ENCODE measurements at regions not wholly inside any gene's neighbourhood (a gene's known extent, or its start where the extent isn't known, plus 50 kb on each side); places are given as distances from the start of the nearest gene placed in this dataset.
"Not testable (repeated sequence)": the region's sequence is repeated elsewhere in the genome, so short reads cannot be mapped to it uniquely, and the experiment has no call there.

DNA sequence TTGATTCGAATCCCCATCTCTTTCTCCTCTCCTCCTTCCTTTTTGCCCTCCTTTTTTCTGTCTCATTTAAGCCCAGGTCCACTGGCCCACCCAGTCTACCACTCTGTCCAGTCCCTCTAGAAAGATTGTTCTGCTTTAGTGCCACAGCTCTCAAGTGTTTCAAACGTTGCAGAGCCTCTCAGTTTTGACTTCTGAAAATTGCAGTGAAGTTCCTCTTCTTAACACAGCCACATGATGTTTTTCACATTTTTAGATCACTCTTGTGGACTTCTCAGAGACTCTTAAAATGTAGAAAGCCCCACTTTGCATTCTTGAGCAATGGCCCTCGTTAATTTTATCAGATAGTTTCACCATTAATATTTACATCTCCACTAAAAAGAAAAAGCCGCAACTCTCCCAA lies 253.1 kb downstream of the HAPSTR1 start:
- Histone ChIP-seq H3K9me3 (ENCODE audit: low read length) (peaks cover 6% of the 10 kb centered on the region; the same call in 1 of the 2 replicates), H3K9me2 (replicated peaks; ENCODE audit: insufficient read depth, low read length) (no peaks in the 10 kb centered on the region; the same call in 1 of the 2 replicates), H3K4me1 (ENCODE audit: low read length) (no peaks in the 10 kb centered on the region), H2AFZ (ENCODE audit: low read length) (no peak overlapping the region), H3K9ac (ENCODE audit: low read length) (no peak overlapping the region), H3K4me3 (ENCODE audit: low read length) (no peak overlapping the region), H4K20me1 (ENCODE audit: insufficient read depth, low read depth, low read length) (no peaks in the 10 kb centered on the region), H3K27me3 (ENCODE audit: low read length) (no peaks in the 10 kb centered on the region), H3K4me2 (ENCODE audit: low read depth, low read length, poor library complexity, severe bottlenecking) (no peak overlapping the region), H3K27ac (ENCODE audit: low read length) (no peak overlapping the region), H3K79me2 (ENCODE audit: low read length) (no peaks in the 10 kb centered on the region), H3K36me3 (ENCODE audit: insufficient read depth, low read length) (no peaks in the 10 kb centered on the region)
- DNase-seq, result no peak

DNA sequence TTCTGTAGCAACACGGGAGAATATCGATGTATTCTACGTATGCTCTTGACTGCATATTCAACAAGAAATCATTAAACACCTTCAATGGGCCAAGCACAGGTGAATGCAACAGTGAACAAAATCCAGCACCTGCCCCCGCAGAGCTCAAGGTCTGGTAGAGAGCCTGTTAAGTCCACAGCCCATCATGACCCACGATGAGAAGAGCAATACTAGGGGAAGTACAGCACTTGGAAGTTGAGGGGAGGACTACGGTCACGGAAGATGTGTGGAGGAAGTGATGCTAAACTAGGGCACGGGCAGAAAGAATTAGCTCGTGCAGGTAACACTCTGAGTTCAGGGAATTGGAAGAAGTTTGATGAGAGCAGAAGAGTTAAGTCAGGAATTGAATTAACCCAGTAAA lies 253.6 kb downstream of the HAPSTR1 start:
- H3K4me2 ChIP-seq (ENCODE audit: low read depth, low read length, poor library complexity, severe bottlenecking), result no peak overlapping the region
- no peak overlapping the region for H3K4me3 ChIP-seq (ENCODE audit: low read length)
- no peaks in the 10 kb centered on the region for H3K4me1 ChIP-seq (ENCODE audit: low read length)
- H3K9me3 ChIP-seq (ENCODE audit: low read length), result peaks cover 6% of the 10 kb centered on the region; the same call in 1 of the 2 replicates
- H3K79me2 ChIP-seq (ENCODE audit: low read length), result no peaks in the 10 kb centered on the region
- no peaks in the 10 kb centered on the region for H3K27me3 ChIP-seq (ENCODE audit: low read length)
- no peaks in the 10 kb centered on the region; the same call in 1 of the 2 replicates for H3K9me2 ChIP-seq (replicated peaks; ENCODE audit: insufficient read depth, low read length)
- DNase-seq, result no peak
- no peaks in the 10 kb centered on the region for H4K20me1 ChIP-seq (ENCODE audit: insufficient read depth, low read depth, low read length)
- no peak overlapping the region for H3K9ac ChIP-seq (ENCODE audit: low read length)
- H3K27ac ChIP-seq (ENCODE audit: low read length), result no peak overlapping the region
- no peak overlapping the region for H2AFZ ChIP-seq (ENCODE audit: low read length)
- no peaks in the 10 kb centered on the region for H3K36me3 ChIP-seq (ENCODE audit: insufficient read depth, low read length)

DNA sequence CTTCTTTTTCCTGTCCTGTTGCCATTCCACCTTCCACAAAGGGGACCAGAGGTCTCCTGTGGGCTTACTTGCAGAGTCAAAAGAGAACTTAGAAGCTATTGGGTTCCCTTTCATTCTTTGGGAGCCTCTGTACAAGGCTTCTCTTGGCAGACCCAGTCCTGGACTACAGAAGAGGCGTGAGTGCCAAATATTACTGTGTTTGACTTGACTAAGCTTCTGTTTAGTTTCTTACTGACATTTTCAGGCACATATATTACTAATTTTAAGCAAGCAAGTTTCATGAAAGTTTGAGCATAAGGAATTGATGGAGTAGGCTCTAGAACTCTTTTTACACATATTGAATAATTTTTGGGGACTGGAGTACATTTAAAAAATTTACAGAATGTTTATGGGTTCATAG lies 254.4 kb downstream of the HAPSTR1 start:
- no peaks in the 10 kb centered on the region for H3K36me3 ChIP-seq (ENCODE audit: insufficient read depth, low read length)
- H3K9me2 ChIP-seq (replicated peaks; ENCODE audit: insufficient read depth, low read length), result no peaks in the 10 kb centered on the region; the same call in 1 of the 2 replicates
- H3K9ac ChIP-seq (ENCODE audit: low read length), result no peak overlapping the region
- DNase-seq, result no peak
- no peak overlapping the region for H3K4me2 ChIP-seq (ENCODE audit: low read depth, low read length, poor library complexity, severe bottlenecking)
- no peaks in the 10 kb centered on the region for H4K20me1 ChIP-seq (ENCODE audit: insufficient read depth, low read depth, low read length)
- H3K27ac ChIP-seq (ENCODE audit: low read length), result no peak overlapping the region
- peaks cover 6% of the 10 kb centered on the region; the same call in 1 of the 2 replicates for H3K9me3 ChIP-seq (ENCODE audit: low read length)
- H3K79me2 ChIP-seq (ENCODE audit: low read length), result no peaks in the 10 kb centered on the region
- no peaks in the 10 kb centered on the region for H3K27me3 ChIP-seq (ENCODE audit: low read length)
- H3K4me1 ChIP-seq (ENCODE audit: low read length), result no peaks in the 10 kb centered on the region
- H3K4me3 ChIP-seq (ENCODE audit: low read length), result no peak overlapping the region
- H2AFZ ChIP-seq (ENCODE audit: low read length), result no peak overlapping the region

DNA sequence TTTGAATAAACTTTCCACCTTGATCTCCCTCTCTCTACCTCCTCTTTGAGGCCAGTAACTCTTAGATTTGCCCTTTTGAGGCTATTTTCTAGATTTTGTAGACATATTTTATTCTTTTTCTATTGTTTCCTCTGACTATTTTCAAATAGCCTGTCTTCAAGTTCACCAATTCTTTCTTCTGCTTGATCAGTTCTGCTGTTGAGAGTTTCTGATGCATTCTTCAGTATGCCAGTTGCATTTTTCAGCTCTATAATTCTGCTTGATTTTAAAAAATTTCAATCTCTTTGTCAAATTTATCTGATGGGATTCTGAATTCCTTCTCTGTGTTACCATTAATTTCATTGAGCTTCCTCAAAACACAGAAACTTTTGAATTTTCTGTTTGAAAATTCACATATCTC lies 257.5 kb downstream of the HAPSTR1 start:
- Histone ChIP-seq H3K36me3 (ENCODE audit: insufficient read depth, low read length) (no peaks in the 10 kb centered on the region), H3K9me3 (ENCODE audit: low read length) (peaks cover 6% of the 10 kb centered on the region; the same call in 1 of the 2 replicates), H3K9ac (ENCODE audit: low read length) (no peak overlapping the region), H2AFZ (ENCODE audit: low read length) (no peak overlapping the region), H3K4me2 (ENCODE audit: low read depth, low read length, poor library complexity, severe bottlenecking) (no peak overlapping the region), H4K20me1 (ENCODE audit: insufficient read depth, low read depth, low read length) (no peaks in the 10 kb centered on the region), H3K79me2 (ENCODE audit: low read length) (no peaks in the 10 kb centered on the region), H3K4me1 (ENCODE audit: low read length) (peaks cover 4% of the 10 kb centered on the region; the same call in 1 of the 2 replicates), H3K9me2 (replicated peaks; ENCODE audit: insufficient read depth, low read length) (no peaks in the 10 kb centered on the region; the same call in 1 of the 2 replicates), H3K27me3 (ENCODE audit: low read length) (no peaks in the 10 kb centered on the region), H3K4me3 (ENCODE audit: low read length) (no peak overlapping the region), H3K27ac (ENCODE audit: low read length) (no peak overlapping the region)
- DNase-seq, result no peak

DNA sequence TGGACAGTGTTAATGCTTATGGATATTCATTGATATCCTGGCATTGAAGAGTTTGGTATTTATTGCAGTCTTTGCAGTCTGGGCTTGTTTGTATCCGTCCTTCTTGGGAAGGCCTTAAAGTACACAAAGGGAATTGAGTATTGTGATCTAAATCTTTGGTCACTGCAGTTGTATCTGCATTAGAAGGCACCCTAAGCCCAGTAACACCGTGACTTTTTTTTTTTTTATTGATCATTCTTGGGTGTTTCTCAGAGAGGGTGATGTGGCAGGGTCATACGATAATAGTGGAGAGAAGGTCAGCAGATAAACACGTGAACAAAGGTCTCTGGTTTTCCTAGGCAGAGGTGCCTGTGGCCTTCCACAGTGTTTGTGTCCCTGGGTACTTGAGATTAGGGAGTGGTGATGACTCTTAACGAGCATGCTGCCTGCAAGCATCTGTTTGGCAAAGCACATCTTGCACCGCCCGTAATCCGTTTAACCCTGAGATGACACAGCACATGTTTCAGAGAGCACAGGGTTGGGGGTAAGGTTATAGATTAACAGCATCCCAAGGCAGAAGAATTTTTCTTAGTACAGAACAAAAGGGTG lies 258.0 kb downstream of the HAPSTR1 start:
- H3K4me2 ChIP-seq (ENCODE audit: low read depth, low read length, poor library complexity, severe bottlenecking); H2AFZ ChIP-seq (ENCODE audit: low read length); DNase-seq; H4K20me1 ChIP-seq (ENCODE audit: insufficient read depth, low read depth, low read length); H3K27me3 ChIP-seq (ENCODE audit: low read length); H3K9me2 ChIP-seq (replicated peaks; ENCODE audit: insufficient read depth, low read length); H3K36me3 ChIP-seq (ENCODE audit: insufficient read depth, low read length); H3K79me2 ChIP-seq (ENCODE audit: low read length); H3K27ac ChIP-seq (ENCODE audit: low read length); H3K9ac ChIP-seq (ENCODE audit: low read length); H3K4me3 ChIP-seq (ENCODE audit: low read length); H3K9me3 ChIP-seq (ENCODE audit: low read length); H3K4me1 ChIP-seq (ENCODE audit: low read length): not testable (repeated sequence)

DNA sequence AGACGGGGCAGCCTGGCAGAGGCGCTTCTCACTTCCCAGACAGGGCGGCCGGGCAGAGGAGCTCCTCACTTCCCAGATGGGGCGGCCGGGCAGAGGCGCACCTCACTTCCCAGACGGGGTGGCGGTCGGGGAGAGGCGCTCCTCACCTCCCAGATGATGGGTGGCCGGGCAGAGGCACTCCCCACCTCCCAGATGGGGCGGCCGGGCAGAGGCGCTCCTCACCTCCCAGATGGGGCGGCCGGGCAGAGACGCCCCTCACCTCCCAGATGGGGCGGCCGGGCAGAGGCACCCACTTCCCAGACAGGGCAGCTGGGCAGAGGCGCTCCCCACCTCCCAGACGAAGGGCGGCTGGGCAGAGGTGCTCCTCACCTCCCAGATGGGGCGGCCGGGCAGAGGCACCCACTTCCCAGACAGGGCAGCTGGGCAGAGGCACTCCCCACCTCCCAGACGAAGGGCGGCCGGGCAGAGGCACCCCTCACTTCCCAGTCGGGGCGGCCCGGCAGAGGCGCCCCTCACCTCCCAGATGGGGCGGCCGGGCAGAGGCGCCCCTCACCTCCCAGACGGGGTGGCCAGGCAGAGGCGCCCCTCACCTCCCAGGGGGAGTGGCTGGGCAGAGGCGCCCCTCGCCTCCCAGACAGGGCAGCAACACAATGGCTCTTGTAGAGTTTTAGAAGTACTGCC lies 258.8 kb downstream of the HAPSTR1 start:
- not testable (repeated sequence) for H3K36me3 ChIP-seq (ENCODE audit: insufficient read depth, low read length); H3K79me2 ChIP-seq (ENCODE audit: low read length); H3K9me2 ChIP-seq (replicated peaks; ENCODE audit: insufficient read depth, low read length); H2AFZ ChIP-seq (ENCODE audit: low read length); H3K9me3 ChIP-seq (ENCODE audit: low read length); H3K4me2 ChIP-seq (ENCODE audit: low read depth, low read length, poor library complexity, severe bottlenecking); DNase-seq; H3K9ac ChIP-seq (ENCODE audit: low read length); H4K20me1 ChIP-seq (ENCODE audit: insufficient read depth, low read depth, low read length); H3K27me3 ChIP-seq (ENCODE audit: low read length); H3K4me1 ChIP-seq (ENCODE audit: low read length); H3K27ac ChIP-seq (ENCODE audit: low read length); H3K4me3 ChIP-seq (ENCODE audit: low read length)

DNA sequence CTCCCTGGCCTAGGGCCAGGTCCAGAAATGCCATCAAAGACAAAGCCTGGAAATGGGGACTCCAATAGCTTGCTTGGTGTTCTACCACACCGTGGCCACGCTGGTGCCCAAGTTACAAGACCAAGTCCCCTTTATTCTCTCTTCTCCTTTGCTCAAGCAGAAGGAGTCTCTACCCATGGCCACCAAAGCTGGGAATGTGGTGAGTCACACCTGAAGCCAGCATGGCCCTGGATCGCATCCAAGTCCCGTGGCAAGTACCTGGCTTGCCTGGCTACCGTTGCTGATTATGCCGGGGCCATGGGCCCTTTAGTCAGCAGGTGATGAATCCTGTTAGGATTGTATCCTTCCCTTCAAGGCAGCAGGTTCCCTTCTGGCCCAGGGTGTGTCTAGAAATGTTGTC lies 260.0 kb downstream of the HAPSTR1 start:
- no peak overlapping the region for H3K9ac ChIP-seq (ENCODE audit: low read length)
- H3K9me3 ChIP-seq (ENCODE audit: low read length), result peaks cover 6% of the 10 kb centered on the region; the same call in 1 of the 2 replicates
- H3K9me2 ChIP-seq (replicated peaks; ENCODE audit: insufficient read depth, low read length), result no peaks in the 10 kb centered on the region; the same call in 1 of the 2 replicates
- H3K4me3 ChIP-seq (ENCODE audit: low read length), result no peak overlapping the region
- no peak overlapping the region for H3K27ac ChIP-seq (ENCODE audit: low read length)
- no peaks in the 10 kb centered on the region for H3K36me3 ChIP-seq (ENCODE audit: insufficient read depth, low read length)
- peaks cover 4% of the 10 kb centered on the region; the same call in 1 of the 2 replicates for H3K4me1 ChIP-seq (ENCODE audit: low read length)
- no peaks in the 10 kb centered on the region for H3K79me2 ChIP-seq (ENCODE audit: low read length)
- no peak for DNase-seq
- H3K27me3 ChIP-seq (ENCODE audit: low read length), result no peaks in the 10 kb centered on the region
- H4K20me1 ChIP-seq (ENCODE audit: insufficient read depth, low read depth, low read length), result no peaks in the 10 kb centered on the region
- no peak overlapping the region for H2AFZ ChIP-seq (ENCODE audit: low read length)
- H3K4me2 ChIP-seq (ENCODE audit: low read depth, low read length, poor library complexity, severe bottlenecking), result no peak overlapping the region

DNA sequence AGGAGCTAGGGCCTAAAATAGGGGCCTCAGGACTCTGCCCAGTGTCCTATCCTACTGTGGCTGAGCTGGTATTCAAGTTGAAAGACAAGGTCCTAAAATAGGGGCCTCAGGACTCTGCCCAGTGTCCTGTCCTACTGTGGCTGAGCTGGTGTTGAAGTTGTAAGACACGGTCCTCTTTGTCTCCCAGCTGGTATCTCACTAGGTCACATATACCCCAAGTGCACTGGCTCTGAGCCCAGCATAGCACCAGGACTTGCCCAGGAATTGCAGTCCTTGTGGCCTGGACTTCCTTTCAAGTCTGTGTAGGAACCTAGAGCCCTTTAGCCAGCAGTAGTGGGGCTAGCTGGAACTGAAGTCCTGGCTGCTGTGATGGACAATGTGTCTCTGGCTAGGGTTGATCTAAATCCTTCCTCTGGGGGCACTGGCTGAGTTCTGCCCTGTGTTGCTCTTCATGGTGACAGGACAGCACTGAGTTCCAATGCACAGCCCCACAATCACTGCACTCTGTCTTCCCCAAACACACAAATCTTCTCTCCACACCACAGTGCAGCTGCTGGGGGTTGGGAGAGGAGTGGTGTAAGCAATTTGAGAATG lies 260.5 kb downstream of the HAPSTR1 start:
- no peaks in the 10 kb centered on the region for H3K36me3 ChIP-seq (ENCODE audit: insufficient read depth, low read length)
- H3K4me3 ChIP-seq (ENCODE audit: low read length), result no peak overlapping the region
- no peak overlapping the region for H3K9ac ChIP-seq (ENCODE audit: low read length)
- no peaks in the 10 kb centered on the region for H4K20me1 ChIP-seq (ENCODE audit: insufficient read depth, low read depth, low read length)
- no peaks in the 10 kb centered on the region for H3K79me2 ChIP-seq (ENCODE audit: low read length)
- no peak for DNase-seq
- peaks cover 6% of the 10 kb centered on the region; the same call in 1 of the 2 replicates for H3K9me3 ChIP-seq (ENCODE audit: low read length)
- no peaks in the 10 kb centered on the region; the same call in 1 of the 2 replicates for H3K9me2 ChIP-seq (replicated peaks; ENCODE audit: insufficient read depth, low read length)
- H3K4me1 ChIP-seq (ENCODE audit: low read length), result peaks cover 4% of the 10 kb centered on the region; the same call in 1 of the 2 replicates
- H2AFZ ChIP-seq (ENCODE audit: low read length), result no peak overlapping the region
- no peaks in the 10 kb centered on the region for H3K27me3 ChIP-seq (ENCODE audit: low read length)
- H3K27ac ChIP-seq (ENCODE audit: low read length), result no peak overlapping the region
- H3K4me2 ChIP-seq (ENCODE audit: low read depth, low read length, poor library complexity, severe bottlenecking), result no peak overlapping the region
